ENCODE measurements at regions not wholly inside any gene's neighbourhood (a gene's known extent, or its start where the extent isn't known, plus 50 kb on each side); places are given as distances from the start of the nearest gene placed in this dataset.

DNA sequence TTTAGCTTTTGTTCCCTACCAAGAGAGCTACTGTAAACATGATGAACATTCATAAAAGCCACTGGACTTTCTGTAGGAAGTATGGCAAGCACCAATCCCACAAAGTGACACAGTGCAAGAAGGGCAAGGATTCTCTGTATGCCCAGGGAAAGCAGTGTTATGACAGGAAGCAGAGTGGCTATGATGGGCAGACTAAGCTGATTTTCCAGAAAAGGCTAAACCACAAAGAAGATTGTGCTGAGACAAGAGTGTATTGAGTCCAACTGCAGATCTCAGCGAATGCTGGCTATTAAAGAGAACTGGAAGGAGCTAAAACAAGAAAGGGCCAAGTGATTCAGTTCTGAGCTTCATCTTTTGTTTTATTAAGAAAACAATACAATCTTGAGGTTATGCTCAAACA, 60.5 kb upstream of the EFCAB3 start (continued):
- TF ChIP-seq, protein P1, sequence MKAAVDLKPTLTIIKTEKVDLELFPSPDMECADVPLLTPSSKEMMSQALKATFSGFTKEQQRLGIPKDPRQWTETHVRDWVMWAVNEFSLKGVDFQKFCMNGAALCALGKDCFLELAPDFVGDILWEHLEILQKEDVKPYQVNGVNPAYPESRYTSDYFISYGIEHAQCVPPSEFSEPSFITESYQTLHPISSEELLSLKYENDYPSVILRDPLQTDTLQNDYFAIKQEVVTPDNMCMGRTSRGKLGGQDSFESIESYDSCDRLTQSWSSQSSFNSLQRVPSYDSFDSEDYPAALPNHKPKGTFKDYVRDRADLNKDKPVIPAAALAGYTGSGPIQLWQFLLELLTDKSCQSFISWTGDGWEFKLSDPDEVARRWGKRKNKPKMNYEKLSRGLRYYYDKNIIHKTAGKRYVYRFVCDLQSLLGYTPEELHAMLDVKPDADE (IDR thresholded peaks at IDR 0.05): no peak
- TF ChIP-seq ZNF114 (CRISPR knock-in tag; IDR thresholded peaks at IDR 0.05) (no peak), ZNF331 (CRISPR knock-in tag; IDR thresholded peaks at IDR 0.05; ENCODE audit: low read depth) (no peak)
- TF ChIP-seq, protein P2, sequence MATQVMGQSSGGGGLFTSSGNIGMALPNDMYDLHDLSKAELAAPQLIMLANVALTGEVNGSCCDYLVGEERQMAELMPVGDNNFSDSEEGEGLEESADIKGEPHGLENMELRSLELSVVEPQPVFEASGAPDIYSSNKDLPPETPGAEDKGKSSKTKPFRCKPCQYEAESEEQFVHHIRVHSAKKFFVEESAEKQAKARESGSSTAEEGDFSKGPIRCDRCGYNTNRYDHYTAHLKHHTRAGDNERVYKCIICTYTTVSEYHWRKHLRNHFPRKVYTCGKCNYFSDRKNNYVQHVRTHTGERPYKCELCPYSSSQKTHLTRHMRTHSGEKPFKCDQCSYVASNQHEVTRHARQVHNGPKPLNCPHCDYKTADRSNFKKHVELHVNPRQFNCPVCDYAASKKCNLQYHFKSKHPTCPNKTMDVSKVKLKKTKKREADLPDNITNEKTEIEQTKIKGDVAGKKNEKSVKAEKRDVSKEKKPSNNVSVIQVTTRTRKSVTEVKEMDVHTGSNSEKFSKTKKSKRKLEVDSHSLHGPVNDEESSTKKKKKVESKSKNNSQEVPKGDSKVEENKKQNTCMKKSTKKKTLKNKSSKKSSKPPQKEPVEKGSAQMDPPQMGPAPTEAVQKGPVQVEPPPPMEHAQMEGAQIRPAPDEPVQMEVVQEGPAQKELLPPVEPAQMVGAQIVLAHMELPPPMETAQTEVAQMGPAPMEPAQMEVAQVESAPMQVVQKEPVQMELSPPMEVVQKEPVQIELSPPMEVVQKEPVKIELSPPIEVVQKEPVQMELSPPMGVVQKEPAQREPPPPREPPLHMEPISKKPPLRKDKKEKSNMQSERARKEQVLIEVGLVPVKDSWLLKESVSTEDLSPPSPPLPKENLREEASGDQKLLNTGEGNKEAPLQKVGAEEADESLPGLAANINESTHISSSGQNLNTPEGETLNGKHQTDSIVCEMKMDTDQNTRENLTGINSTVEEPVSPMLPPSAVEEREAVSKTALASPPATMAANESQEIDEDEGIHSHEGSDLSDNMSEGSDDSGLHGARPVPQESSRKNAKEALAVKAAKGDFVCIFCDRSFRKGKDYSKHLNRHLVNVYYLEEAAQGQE (IDR thresholded peaks at IDR 0.05; ENCODE audit: unreplicated experiment): no peak

- H3F3A ChIP-seq (replicated peaks; ENCODE audit: low read depth): no peaks in the 10 kb centered on the region
- no peaks in the 10 kb centered on the region for H3K9me3 Mint-ChIP-seq
- H3K4me2 ChIP-seq: no peak overlapping the region
- H3K4me1 Mint-ChIP-seq: no peaks in the 10 kb centered on the region
- TF ChIP-seq ZNF331 (CRISPR knock-in tag; IDR thresholded peaks at IDR 0.05; ENCODE audit: low read depth) (no peak), EZH2 (IDR thresholded peaks at IDR 0.05; ENCODE audit: low read depth, unreplicated experiment) (no peak), JUNB (IDR thresholded peaks at IDR 0.05; ENCODE audit: unreplicated experiment) (no peak), EZH2phosphoT487 (IDR thresholded peaks at IDR 0.05; ENCODE audit: unreplicated experiment) (no peak), NANOG (IDR thresholded peaks at IDR 0.05; ENCODE audit: borderline replicate concordance) (no peak), CREB1 (CRISPR knock-in tag; IDR thresholded peaks at IDR 0.05; ENCODE audit: low read depth) (no peak)
- H3K4me3 ChIP-seq: no peak overlapping the region
- H3K27me3 ChIP-seq (ENCODE audit: insufficient read depth): no peaks in the 10 kb centered on the region
- H3K36me3 Mint-ChIP-seq (ENCODE audit: low read depth): no peaks in the 10 kb centered on the region
- no peak overlapping the region for H2AFZ ChIP-seq
- H3K36me3 ChIP-seq (ENCODE audit: insufficient read depth): no peaks in the 10 kb centered on the region
- ATAC-seq: no peak
- H3K27me3 Mint-ChIP-seq (ENCODE audit: insufficient read depth, low read depth, poor library complexity): no peaks in the 10 kb centered on the region
- DNase-seq (ENCODE audit: low spot score): no peak
- no peaks in the 10 kb centered on the region for H4K20me1 ChIP-seq (replicated peaks; ENCODE audit: insufficient read depth)
- no peaks in the 10 kb centered on the region for H3K79me2 ChIP-seq (replicated peaks; ENCODE audit: insufficient read depth)
- no peak overlapping the region for H3K27ac Mint-ChIP-seq
- H3K9me2 ChIP-seq (ENCODE audit: insufficient read depth): no peaks in the 10 kb centered on the region
- H3K4me3 Mint-ChIP-seq: no peak overlapping the region
- H3K4me1 ChIP-seq (ENCODE audit: insufficient read depth): no peaks in the 10 kb centered on the region
- no peak overlapping the region for H3K27ac ChIP-seq (ENCODE audit: low read depth)
Measured at GRCh38 chr17:62309396-62309795, 71.0 kb upstream of the EFCAB3 start.

DNA sequence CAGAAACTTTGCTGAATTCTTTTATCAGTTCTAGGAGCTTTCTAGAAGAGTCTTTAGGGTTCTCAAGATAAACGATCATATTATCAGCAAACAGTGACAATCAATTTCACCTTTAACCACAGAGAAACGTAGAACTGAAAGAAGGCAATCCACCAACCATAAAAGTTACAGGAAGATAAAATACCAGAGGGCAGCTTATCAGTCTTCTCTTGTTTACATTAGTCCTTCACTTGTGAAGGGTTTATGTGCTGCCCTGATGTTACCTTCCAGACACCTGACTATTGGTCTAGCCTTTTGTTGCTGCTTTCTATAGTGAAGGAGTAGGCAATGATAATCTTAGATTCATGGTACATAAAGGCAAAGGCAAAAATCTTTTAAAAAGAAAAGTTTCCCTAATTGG, 73.2 kb upstream of the EFCAB3 start:
- no peaks in the 10 kb centered on the region for H3K79me2 ChIP-seq (replicated peaks; ENCODE audit: insufficient read depth)
- H3K4me3 Mint-ChIP-seq: no peak overlapping the region
- H3K9me2 ChIP-seq (ENCODE audit: insufficient read depth): no peaks in the 10 kb centered on the region
- H3K27ac ChIP-seq (ENCODE audit: low read depth): no peak overlapping the region
- no peaks in the 10 kb centered on the region for H3K4me1 ChIP-seq (ENCODE audit: insufficient read depth)
- no peaks in the 10 kb centered on the region for H3K36me3 Mint-ChIP-seq (ENCODE audit: low read depth)
- no peak overlapping the region for H3K27ac Mint-ChIP-seq
- no peaks in the 10 kb centered on the region for H3K36me3 ChIP-seq (ENCODE audit: insufficient read depth)
- H3K27me3 ChIP-seq (ENCODE audit: insufficient read depth): no peaks in the 10 kb centered on the region
- H3F3A ChIP-seq (replicated peaks; ENCODE audit: low read depth): no peaks in the 10 kb centered on the region
- H3K4me2 ChIP-seq: no peak overlapping the region
- H3K9me3 Mint-ChIP-seq: no peaks in the 10 kb centered on the region; the same call in 2 of the 3 replicates
- DNase-seq (ENCODE audit: low spot score) (no peak), ATAC-seq (no peak)
- H3K4me1 Mint-ChIP-seq: no peaks in the 10 kb centered on the region
- H3K4me3 ChIP-seq: no peak overlapping the region
- H3K27me3 Mint-ChIP-seq (ENCODE audit: insufficient read depth, low read depth, poor library complexity): no peaks in the 10 kb centered on the region
- H4K20me1 ChIP-seq (replicated peaks; ENCODE audit: insufficient read depth): no peaks in the 10 kb centered on the region
- H2AFZ ChIP-seq: no peak overlapping the region
- no peak for TF ChIP-seq CTCF (conservative IDR thresholded peaks at IDR 0.05; ENCODE audit: low read depth in 2 of 2)
- TF ChIP-seq, protein P1 (IDR thresholded peaks at IDR 0.05): no peak
